SK-N-DZ (cell line): ENCODE measurements at regions not wholly inside any gene's neighbourhood (a gene's known extent, or its start where the extent isn't known, plus 50 kb on each side); places are given as distances from the start of the nearest gene placed in this dataset.

Experiments used
- DNase-seq: peaks from one replicate; pipeline ENCODE4 v3.0.0-alpha.2; 2015; ENCODE audit warnings: low spot score

DNA sequence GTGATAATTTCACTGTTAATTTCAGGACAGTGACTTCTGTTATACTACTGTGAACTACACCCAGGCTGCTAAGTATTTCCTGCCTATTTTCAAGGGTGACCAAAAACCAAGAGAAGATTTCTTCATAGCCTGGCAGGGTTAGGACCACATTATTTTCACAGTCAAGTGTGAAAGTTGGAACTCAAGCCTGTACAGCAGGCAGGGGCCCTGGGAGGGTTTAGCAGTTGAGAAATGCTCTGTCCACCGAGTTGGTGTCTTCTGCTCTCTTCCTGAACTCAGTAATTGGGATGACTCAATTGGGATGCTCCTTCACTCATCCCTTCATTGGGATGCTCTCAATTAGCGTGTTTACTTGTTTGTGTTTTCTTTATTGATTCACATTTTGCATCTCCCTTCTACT is 347.3 kb upstream of the CDH11 start:
- DNase-seq: no peak

DNA sequence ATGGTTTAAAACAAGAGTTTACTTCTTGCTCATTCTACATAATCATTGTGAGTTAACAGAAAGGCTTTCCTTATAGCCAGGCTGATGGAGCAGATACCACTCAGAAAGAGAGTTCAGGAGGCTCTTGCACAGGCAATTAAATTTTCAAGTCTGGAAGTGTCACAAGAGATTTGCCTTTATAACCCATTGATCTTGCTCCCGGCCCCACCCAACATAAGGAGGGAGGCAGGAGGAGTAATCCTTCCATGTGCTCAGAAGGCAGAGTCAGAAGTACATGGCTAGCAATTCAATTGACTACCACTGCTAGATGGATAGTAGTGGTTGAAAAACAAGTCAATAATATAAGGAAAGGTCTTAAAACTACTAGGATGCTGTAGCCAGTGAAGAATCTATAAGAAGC is 346.3 kb upstream of the CDH11 start:
- DNase-seq: no peak

DNA sequence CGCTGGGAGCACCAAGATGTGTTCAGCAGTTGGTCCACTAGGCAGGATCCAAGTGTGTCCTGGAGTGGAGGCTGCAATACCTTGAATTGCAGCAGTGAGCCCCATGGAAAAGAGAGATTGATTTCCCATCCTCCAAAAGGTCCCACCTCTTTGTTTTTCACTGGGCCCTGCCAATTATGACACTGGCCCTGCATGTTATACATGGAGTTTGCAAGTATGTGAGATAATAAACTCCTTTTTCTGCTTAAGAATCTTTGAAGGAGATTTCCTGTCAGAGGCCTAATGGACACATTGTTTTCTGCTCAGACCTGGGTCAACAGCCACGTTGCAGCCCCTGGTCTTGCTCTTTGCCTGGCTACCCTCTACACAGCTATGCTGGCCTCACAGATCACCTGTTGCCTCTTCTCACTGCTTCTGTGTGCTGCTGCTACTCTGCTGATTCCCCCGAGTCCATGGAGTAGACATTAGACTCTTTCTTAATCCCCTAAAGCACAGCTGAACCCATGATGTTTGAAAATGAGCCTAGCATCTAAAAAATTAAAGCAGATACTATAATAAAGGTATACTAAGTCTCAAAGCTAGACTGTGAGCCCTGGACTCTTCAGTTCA is 341.9 kb upstream of the CDH11 start:
- no peak for DNase-seq

DNA sequence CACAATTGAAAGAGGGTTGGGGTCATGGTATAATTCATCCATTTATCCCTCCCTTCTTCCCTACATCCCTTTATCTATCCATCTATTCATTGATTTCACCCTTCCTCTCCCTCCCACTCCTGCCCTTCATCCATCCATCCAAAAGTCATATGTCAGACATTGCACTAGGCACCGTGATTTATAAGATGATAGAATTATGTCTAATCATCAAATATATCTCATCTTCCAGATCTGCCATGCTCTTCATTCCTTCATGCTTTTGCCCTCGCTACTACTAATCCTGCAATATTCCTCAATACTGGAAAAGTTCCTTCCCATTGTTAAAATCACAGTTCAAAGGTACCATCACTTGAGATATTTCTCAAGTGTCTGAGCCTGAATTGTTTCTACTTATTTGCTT is 335.2 kb upstream of the CDH11 start:
- no peak for DNase-seq

DNA sequence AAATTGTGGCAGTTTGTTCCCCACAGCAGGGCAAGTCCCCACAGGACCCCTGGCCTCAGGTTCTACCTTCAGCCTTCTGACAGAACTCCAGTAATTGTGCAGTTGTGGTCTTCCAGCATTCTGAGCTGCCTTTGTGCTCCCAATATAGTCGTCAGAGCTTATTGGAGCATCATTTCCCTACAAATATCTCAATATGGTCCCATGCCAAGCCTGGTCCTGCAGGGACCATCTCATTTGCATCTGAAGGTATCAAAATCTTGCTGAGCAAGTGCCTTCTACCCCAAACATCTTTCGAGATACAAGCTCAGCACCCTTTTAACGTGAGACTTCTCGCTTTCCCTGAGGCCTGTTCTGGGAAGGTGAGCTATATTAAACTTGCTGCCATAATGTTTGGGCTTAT is 333.9 kb upstream of the CDH11 start:
- DNase-seq: no peak

DNA sequence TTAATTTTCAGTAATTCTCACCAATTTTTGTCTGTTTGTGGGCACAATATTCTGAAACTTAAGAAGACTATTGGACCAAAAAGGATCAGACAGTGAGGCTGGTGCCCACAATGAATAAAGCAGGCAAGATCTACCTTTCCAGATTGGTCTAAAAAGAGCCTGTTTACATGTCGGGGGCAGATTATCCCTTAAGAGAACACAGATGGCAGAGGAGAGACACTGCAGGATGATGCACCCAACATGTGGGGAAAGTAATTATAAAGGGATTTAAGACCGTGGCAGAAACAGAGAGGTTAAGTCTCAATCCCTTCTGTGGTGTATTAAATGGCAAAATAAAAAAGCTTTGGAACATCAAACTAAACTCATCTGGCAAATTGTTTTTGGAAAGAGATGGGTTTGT is 331.8 kb upstream of the CDH11 start:
- DNase-seq: no peak

DNA sequence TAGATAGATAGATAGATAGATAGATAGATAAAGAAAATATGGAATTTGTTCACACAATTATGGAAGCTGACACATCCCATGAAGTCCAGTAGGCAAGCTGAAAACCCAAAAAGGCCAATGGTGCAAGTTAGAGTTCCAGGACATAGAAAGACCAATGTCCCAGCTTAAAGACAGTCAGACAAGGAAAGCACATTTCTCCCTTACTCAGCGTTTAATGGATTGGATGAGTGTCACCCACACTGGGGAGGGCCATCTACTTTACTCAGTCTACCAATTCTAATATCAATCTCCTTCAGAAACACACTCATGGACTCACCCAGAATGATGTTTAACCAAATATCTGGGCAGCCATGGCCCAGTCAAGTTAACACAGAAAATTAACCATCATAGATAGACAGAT is 327.7 kb upstream of the CDH11 start:
- DNase-seq: no peak

DNA sequence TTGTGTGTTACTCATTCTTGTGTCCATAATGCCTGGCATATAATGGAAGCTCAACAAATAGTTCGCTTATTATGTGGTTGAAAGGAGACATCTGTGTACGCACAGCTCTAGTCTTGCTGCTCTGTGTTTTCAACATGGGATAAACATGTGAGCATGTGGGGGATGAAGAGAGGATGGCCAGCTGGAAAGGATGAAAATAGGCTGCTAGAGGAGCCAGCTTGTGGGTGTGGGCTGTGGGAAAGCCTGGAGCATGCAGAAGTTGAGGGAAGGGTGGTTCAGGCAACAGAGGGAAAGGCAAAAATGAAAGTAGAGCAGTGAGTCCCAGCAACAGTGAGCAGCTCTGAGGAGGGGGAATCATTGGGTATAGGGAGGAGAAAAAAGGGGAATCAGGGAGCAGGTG is 324.6 kb upstream of the CDH11 start:
- DNase-seq: no peak

DNA sequence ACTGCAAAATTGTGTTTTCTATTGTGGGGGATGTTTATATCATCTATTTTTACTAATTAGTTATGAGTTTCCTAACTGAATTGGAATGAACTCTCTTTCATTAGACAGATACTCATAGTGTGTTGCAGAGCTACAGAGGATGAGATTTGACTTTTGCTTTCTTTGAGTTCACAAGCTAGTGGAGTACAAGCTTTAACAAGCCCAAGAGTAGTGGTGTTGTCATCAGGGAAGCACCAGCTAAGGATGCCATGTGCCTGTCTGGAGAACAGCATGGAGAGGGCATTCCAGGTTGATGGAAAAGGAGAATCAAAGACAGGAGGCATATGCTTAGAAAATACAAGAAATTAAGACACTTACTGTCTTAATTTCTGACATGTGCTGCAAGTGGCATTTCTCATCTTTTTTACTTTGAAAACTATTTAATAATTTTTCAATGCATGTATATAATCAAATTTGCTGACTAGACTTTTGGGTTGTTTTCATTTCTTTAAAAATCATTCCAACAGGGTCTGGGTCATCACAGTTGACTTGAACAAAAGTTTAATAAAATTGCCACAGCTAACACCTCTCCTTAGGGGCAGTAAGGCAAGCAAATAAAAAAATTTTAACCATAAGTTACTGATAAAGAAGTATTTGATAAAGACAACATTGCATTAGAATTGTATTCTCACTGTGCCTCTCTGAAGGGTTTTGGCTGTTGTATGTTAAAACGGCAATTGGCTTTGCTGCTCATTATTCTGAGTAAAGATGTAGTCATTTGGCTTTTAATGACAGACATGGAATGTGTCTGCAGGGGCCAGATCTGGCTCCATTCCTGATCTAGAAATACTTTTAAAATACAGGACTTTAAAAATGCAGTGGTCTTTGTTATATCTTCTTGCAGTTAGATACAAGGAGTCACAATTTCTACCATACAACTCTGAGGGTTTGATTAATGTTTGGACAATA is 323.7 kb upstream of the CDH11 start:
- DNase-seq: no peak

DNA sequence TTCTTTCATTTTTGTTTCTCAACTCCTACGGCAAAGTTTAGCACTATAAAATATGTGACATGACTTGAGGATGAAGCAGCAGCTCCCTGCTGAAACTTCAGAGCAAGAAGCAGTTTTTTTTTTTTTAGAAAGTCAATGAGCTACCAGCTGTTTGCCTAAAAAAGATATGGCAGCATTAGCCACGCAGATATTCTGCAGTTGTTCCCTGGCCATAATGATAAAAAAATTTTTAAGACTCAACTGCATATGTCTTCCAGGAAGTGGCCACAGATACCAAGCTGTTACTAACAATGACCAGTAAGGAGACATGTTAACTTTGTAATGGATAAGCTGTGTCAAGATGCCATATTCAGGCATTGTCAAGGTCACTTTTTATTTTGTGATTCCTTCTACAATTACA is 319.6 kb upstream of the CDH11 start:
- no peak for DNase-seq

DNA sequence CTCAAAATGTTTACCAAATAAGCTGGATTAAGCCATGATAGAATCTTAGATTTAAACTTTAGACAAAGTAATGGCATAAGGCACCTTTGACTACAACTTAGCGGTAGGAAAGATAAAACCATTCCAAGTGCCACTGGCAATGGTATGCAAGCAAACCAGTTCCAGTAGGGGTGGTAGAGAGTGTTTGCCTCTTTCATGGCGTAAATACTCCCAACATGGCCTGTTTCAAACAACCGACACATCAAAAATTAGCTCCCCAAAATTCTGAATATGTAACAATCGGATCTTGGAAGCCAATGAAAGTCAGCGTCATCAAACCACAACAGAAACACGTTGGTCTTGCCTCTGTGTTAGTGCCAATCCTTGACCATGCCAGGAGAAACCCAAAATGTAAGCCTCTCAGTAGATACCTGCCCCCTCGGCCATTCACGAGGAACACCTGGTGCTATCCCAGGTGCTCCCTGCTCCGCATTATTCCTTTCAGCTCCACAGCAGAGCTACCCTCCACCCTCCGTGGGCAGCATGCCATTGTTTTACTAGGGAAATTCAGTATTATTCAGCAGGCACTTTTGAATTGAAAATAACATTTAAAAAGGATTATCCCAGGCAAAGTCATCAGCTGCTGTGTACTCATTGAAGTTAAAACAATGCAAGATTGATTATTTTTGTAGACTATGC is 307.8 kb upstream of the CDH11 start:
- DNase-seq: no peak

DNA sequence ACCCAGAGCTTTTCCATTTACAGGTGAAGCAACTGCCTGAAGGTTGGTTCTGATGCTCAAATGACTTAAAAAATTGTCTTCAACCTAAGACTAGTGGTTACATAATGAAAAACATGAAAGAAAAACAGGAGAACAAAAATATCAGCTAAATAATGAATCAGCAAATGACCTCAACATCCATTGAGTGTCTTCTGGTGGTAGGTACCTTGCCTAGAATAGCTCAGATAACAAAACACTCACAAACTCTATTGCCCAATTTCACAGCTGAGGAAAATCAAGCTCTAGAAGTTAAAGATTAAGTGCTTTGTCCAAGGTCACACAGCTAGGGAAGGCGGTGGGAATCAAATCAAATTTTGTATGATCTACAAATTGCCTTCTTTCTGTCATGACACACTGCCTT is 304.6 kb upstream of the CDH11 start:
- DNase-seq: no peak

DNA sequence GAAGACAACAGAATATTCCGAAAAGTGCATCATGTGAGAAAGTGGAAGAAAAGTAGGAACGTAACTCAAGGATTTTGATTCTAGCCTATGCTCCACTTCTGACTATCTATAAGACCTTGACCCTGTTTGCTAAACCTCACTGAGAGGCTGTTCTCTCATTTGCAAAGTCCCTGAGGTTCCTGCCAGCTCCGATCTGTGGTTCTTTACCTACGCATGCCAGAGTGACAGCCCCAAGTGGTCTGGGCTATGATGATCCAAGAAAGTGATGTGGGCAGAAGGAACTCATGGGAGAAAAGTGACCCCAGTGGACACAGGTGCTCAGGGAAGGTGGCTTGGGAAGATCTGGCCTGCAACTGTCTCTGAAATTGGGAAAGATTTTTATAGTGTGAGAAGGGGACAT is 301.1 kb upstream of the CDH11 start:
- DNase-seq: no peak

DNA sequence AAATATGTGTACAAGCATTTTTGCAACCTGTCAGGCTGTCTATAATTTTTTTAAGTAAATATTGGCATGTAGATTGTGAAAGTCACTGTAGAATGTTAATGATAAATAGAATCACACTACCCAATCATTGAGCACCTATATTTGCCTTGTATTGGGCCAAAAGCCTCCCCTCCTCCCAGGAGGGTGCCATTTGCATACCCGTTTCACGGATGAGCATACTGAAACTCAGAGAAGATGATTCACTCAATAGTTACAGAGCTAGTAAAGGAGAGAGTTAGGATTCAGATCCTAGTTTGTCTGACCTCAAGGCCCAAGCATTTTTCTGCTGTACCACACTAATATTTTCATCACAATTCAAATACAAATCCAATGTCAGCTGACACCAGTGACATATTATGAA is 299.7 kb upstream of the CDH11 start:
- DNase-seq: no peak

DNA sequence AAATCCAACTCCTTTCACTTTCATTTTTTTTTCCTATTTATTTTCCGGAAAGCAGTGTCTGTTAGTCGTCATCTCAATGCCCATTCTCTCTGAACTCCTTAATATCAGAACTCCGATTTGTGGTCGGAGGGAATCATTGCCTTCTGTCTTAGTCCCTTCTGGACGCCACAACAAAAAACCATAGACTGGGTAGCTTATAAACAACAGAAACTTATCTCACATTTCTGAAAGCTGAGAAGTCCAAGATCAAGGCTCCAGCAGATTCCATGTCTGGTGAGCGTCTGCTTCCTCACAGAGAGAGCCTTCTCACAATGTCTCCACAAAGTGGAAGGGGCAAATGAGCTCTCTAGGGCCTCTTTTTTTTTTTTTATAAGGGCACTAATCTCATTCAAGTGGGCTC is 296.6 kb upstream of the CDH11 start:
- DNase-seq: no peak

DNA sequence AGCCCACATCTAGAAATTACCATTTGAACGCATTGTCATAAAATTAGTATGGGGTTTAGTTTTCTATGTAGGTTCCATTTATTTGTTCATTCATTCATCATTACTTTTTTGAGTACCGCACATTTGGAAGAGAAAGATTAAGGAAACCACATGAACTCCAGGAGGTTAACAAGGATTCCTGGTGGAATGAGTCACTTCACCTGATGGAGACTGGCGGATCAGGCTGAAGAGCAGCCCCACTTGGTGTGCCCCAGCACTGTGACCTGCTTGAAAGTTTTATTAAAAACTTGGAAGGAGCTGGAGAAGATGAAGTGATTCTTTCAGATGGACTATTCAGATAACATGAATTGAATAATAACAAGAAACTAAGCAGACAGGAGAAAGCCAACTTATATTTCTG is 293.6 kb upstream of the CDH11 start:
- DNase-seq: no peak

DNA sequence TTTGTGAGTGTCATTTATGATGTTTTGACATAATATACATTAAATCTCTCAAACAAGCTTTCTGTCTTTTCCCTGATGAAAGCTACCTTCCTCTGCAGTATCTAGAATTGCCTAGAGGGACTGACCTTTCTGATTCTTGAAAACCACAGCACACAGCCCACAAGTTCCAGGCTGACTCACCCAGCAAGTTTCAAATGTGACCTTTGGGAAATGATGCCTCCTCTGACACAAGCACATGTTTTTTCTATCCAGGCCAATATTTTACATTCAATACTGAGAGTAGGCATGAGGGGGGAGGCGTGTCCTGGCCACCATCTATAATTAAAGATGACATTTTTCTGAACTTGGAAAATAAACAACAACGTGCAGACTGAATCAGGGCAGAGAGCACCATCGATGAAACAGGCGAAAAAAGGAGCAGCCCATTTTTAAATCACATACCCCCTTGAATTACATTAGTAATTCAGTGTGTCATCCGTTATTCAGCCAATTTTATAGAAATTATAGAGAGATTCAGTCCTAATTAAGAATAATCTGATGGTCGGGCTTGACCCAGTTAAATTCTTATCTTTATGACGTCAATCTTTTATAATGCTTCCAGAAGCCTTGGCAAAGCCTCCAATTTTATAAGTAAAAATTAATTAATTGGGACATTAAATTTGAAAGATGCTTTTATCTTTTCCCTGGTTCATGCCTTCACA is 292.6 kb upstream of the CDH11 start:
- no peak for DNase-seq

DNA sequence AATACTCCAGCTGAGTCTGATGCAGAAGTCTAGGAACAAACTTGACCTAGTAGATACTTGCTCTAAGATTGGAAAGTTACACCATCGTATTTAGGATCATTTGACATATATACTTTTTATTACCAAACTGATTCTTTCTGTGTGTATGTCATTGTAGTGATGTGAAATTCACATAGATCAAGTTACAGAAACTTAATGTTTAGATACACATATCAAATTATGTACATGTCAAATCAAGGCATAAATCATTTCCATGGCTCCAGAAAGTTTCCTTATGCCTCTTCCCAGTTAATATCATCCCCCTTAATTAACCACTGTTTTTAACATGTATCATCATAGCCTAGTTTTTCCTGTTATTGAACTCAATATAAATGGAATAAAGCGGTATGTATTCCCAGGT is 292.0 kb upstream of the CDH11 start:
- DNase-seq: no peak

DNA sequence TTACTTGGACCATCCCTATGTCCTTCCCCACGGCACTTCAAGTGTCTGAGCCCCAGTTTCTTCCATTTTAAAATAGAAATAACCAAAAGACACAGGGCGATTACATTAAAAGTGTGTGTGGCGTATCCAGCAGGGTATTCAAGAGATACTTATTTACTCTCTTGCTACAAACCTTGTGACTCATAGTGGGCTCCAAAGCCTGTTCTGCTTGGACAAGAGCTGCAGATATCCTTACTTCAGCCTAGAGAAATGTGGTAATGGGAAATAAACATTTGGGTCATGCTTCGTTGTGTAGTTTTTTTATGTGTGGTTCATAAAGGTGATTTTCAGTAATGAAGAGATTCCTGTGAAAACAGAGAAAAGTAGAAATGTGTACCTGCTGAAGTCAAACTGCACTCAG is 288.9 kb upstream of the CDH11 start:
- DNase-seq: no peak

DNA sequence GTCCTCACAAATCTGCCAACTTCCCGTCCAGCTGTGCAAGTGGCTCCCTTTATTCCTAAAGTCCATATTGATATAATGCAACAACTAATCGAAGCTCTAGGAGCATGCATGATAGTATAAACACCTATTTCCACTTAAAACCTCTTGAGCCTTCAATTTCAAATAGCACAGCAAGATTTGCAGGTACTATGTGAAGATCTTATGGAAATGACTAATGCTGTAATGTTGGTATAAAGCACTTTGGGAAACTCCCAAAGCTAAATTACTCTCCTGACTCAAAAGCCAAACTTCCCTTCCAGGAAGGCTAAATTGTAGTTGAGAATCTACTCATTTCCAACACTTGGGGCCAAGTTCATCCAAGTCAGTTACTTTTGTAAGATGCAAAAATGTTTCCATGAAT is 287.6 kb upstream of the CDH11 start:
- no peak for DNase-seq

DNA sequence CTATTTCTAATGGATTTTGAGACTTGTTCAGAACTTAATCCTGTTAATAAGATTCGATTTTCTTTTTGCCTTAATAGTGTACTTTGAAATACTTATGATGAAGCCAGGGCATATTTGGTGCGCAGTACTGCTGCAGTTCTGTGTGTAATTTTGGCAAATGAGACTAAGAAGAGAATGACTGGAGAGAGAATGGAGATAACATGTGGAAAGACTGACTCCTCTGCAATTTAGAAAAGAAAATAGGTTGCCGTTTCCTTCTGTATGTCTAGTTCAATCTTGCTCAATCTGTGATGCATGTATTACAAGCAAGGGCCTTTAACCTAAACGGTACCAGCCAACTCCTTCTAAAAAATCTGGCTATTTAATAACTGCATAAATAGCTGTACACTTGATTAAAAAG is 285.1 kb upstream of the CDH11 start:
- no peak for DNase-seq

DNA sequence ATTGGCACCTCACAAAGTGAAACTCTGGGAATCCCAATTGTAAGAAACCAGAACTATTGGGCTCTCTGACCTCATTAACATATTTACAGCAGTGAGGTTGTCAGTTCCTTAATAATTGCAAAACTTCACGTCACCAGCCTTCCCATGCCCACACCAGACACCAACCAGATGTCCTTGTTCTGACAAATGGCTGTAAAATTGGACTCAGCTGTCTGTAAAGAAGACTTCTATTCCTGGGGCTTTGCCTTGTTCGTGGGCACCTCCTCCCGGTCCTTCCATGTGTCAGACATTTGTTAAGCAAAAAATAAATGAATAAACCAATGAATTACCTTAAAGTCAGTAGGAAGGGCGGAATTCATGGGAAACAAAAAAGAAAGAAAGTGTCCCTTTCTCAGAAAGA is 284.3 kb upstream of the CDH11 start:
- no peak for DNase-seq
